Peyer's patch (tissue), 4 donors: ENCODE measurements at regions not wholly inside any gene's neighbourhood (a gene's known extent, or its start where the extent isn't known, plus 50 kb on each side); places are given as distances from the start of the nearest gene placed in this dataset.

Experiments used
- DNase-seq, 3 donors: peaks; one replicate each; pipeline ENCODE4 v3.0.0-alpha.2; 2017 to 2019
- H3K27ac ChIP-seq, 4 donors: fragments of 200-600 bp; sonication (generic); one replicate each; pipeline ENCODE4 v1.5.1; 2016 to 2019
- H3K27me3 ChIP-seq, 2 donors: fragments of 200-600 bp; sonication (generic); one replicate each; pipeline ENCODE4 v1.5.1; 2019
- H3K36me3 ChIP-seq, 3 donors: fragments of 200-600 bp; sonication (generic); one replicate each; pipeline ENCODE4 v1.5.1; 2016 to 2019
- H3K4me1 ChIP-seq, 4 donors: fragments of 200-600 bp; sonication (generic); one replicate each; pipeline ENCODE4 v1.5.1; 2016 to 2019
- H3K4me3 ChIP-seq, 4 donors: fragments of 200-600 bp; sonication (generic); 1 replicate in 3 of 4; 2 replicates in 1 of 4; pipeline ENCODE4 v1.5.1; 2016 to 2019; ENCODE audit warnings: mild to moderate bottlenecking in 1 of 4
- H3K9me3 ChIP-seq, 4 donors: fragments of 200-600 bp; sonication (generic); one replicate each; pipeline ENCODE4 v1.5.1; 2016 to 2019; ENCODE audit warnings: mild to moderate bottlenecking in 1 of 4
- CTCF ChIP-seq, 6 experiments: fragments of 450-650 bp in 4 of 6; fragments of 200-600 bp in 2 of 6; sonication (generic) in 1 of 6; IDR thresholded peaks; one replicate each; pipeline ENCODE4 v1.5.1; 2017 to 2019; ENCODE audit warnings: antibody characterized with exemption in 6 of 6, mild to moderate bottlenecking in 3 of 6, moderate library complexity in 1 of 6
- POLR2A ChIP-seq, 2 donors: fragments of 450-650 bp; IDR thresholded peaks; one replicate each; pipeline ENCODE4 v1.5.1; 2017; ENCODE audit warnings: antibody characterized with exemption in 2 of 2, mild to moderate bottlenecking in 2 of 2, moderate library complexity in 2 of 2

DNA sequence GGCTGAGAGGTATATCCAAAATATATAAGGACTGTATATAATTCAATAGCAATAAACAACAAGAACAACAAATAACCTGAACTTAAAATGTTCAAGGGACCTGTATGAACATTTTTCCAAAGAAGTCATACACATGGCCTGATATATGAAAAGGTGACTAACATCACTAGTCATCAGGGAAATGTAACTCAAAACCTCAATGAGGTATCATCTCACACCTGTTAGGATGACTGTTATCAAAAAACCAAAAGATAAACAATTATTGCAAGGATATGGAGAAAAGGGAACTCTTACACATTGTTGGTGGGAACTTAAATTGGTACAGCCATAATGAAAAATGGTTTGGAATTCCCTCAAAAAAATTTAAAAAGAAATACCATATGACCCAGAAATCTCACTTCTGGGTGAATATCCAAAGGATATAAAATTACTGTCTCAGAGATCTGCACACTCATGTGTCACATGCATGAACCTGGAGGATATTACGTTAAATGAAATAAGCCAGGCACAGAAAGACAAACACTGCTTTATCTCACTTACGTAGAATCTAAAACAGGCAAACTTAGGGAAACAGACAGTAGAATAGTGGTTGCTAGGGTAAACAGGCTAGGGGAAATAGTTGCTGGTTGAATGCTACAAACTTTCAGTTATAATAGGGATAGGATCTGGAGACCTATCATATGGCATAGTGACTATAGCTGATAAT lies 334.5 kb upstream of the MMADHC start:
- H3K27me3 ChIP-seq: no peaks in the 10 kb centered on the region
- H3K9me3 ChIP-seq: no peaks in the 10 kb centered on the region
- TF ChIP-seq CTCF (IDR thresholded peaks at IDR 0.05) (no peak), POLR2A (IDR thresholded peaks at IDR 0.05) (no peak)

GRCh38 chr2:149920389-149920788 lies 332.8 kb upstream of the MMADHC start:
- Histone ChIP-seq H3K36me3 (no peaks in the 10 kb centered on the region), H3K9me3 (no peaks in the 10 kb centered on the region), H3K27ac (no peak overlapping the region), H3K4me3 (no peak overlapping the region), H3K27me3 (no peaks in the 10 kb centered on the region), H3K4me1 (no peaks in the 10 kb centered on the region)
- DNase-seq: no peak
- TF ChIP-seq CTCF (IDR thresholded peaks at IDR 0.05) (no peak), POLR2A (IDR thresholded peaks at IDR 0.05) (no peak)

More for the DNA sequence above, 334.5 kb upstream of the MMADHC start:
- no peak overlapping the region for H3K27ac ChIP-seq
- H3K4me1 ChIP-seq: no peaks in the 10 kb centered on the region
- no peak overlapping the region for H3K4me3 ChIP-seq
- H3K36me3 ChIP-seq: no peaks in the 10 kb centered on the region
- DNase-seq: no peak

DNA sequence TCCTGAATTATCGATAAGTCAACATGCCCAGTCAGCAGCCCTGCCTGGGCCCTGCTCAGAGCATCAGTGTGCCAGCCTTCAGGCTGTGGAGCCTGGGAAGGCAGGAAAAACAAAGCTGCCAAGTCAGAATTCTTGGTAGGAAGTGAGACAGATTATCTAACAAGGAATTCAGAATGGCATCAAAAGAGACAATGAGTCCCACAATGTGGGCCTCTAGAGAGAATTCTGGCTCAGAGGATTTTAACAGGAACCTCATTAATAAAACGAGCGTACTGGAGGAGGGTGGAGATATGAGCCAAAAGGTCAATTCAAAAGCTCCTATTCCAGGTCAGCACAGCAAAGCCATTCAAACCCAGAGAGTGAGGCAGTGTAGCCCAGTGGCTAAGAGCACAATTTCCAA lies 327.6 kb upstream of the MMADHC start:
- H3K27ac ChIP-seq: no peak overlapping the region
- no peak for TF ChIP-seq CTCF (IDR thresholded peaks at IDR 0.05)
- no peak for TF ChIP-seq POLR2A (IDR thresholded peaks at IDR 0.05)
- H3K4me1 ChIP-seq: no peaks in the 10 kb centered on the region
- H3K4me3 ChIP-seq: no peak overlapping the region
- no peaks in the 10 kb centered on the region for H3K9me3 ChIP-seq
- no peak for DNase-seq
- H3K36me3 ChIP-seq: no peaks in the 10 kb centered on the region
- no peaks in the 10 kb centered on the region for H3K27me3 ChIP-seq

- DNase-seq: no peak
- Histone ChIP-seq H3K9me3 (no peaks in the 10 kb centered on the region), H3K27me3 (no peaks in the 10 kb centered on the region), H3K4me1 (no peaks in the 10 kb centered on the region), H3K27ac (no peak overlapping the region), H3K4me3 (no peak overlapping the region), H3K36me3 (no peaks in the 10 kb centered on the region)
- no peak for TF ChIP-seq CTCF (IDR thresholded peaks at IDR 0.05)
- TF ChIP-seq POLR2A (IDR thresholded peaks at IDR 0.05): no peak
Observed at GRCh38 chr2:149908726-149909683, 321.4 kb upstream of the MMADHC start.

DNA sequence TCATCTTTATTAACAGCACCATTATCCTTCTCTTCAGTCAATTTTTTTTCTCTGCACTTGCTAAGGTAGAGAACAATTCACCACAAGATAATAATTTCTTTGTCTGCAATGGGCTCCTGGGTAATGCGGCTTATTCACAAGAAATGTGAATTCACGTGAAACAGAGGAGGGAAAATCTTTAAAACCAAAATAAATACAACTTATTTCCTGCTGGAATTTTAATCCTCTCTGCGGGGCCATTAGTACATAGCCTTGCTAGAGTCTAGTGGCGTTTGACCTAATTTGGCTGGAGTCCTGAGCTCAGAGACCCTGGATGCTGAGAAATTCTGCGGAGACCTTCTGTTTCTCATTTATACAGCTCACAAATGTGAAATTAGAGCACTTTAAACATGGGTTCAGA lies 319.3 kb upstream of the MMADHC start:
- no peaks in the 10 kb centered on the region for H3K27me3 ChIP-seq
- DNase-seq: no peak
- no peaks in the 10 kb centered on the region for H3K9me3 ChIP-seq
- no peak for TF ChIP-seq CTCF (IDR thresholded peaks at IDR 0.05)
- TF ChIP-seq POLR2A (IDR thresholded peaks at IDR 0.05): no peak
- no peak overlapping the region for H3K4me3 ChIP-seq
- H3K36me3 ChIP-seq: no peaks in the 10 kb centered on the region
- no peak overlapping the region for H3K27ac ChIP-seq
- no peaks in the 10 kb centered on the region for H3K4me1 ChIP-seq
